HCT116 (cell line): ENCODE measurements at regions not wholly inside any gene's neighbourhood (a gene's known extent, or its start where the extent isn't known, plus 50 kb on each side); places are given as distances from the start of the nearest gene placed in this dataset.

Experiments
- ATAC-seq: fragments of 200-7000 bp; cut with Tn5 transposase; 2 replicates; pipeline ENCODE4 v1.9.1; 2020; ENCODE audit warnings: mild to moderate bottlenecking, moderate library complexity
- BruUV-seq: library from RNA; stranded (reverse); fragments of 400-500 nt; replicated peaks from 2 replicates; lab custom pipeline; 2021; lab: Mats Ljungman, UMichigan
- CTCF ChIA-PET: fragments of 300-600 bp; sonication (Branson Sonifier 250); formaldehyde crosslinking; loops from one replicate; lab custom pipeline; 2021; ENCODE audit warnings: antibody characterized with exemption; lab: Charles Lee
- POLR2A ChIA-PET: fragments of 300-600, 350-600 bp; sonication (Branson Sonifier 250); formaldehyde crosslinking; loops from one replicate; lab custom pipeline; 2021; ENCODE audit warnings: antibody characterized with exemption; lab: Charles Lee
- RAD21 ChIA-PET, 2 experiments: fragments of 300-600 bp; sonication (Branson Sonifier 250); formaldehyde crosslinking; loops; one replicate each; lab custom pipeline; 2023; ENCODE audit warnings: low total read pairs in 2 of 2; ENCODE audit not compliant: uncharacterized antibody in 2 of 2, unreplicated experiment in 2 of 2, low non-redundant PET in 1 of 2; lab: Charles Lee
- DNase-seq: peaks from one replicate; pipeline ENCODE4 v3.0.0-alpha.2; 2010; ENCODE audit warnings: low read depth, low spot score
- H2AFZ ChIP-seq: fragments of 200-600 bp; shearing (Covaris generic), sonication (generic); 2 replicates; pipeline ENCODE4 v1.6.1; 2017; ENCODE audit warnings: low read depth, mixed run types, mixed read lengths, antibody characterized with exemption, low read length; ENCODE audit not compliant: poor library complexity, severe bottlenecking
- H3K27ac ChIP-seq: 2 replicates; pipeline ENCODE4 v1.5.1; 2012; ENCODE audit warnings: low read depth, low read length
- H3K27me3 ChIP-seq: fragments of 200-600 bp; sonication (generic); 2 replicates; pipeline ENCODE4 v1.6.1; 2016; ENCODE audit warnings: mixed run types, low read length, mixed read lengths; ENCODE audit not compliant: insufficient read depth
- H3K36me3 ChIP-seq, 2 experiments: fragments of 200-500 bp in 1 of 2; fragments of 200-600 bp in 1 of 2; sonication (Bioruptor generic) in 1 of 2; sonication (generic) in 1 of 2; 2 replicates each; pipeline versions ENCODE4 v1.5.1 to v1.6.1; 2014 to 2016; ENCODE audit warnings: low read length in 2 of 2, inconsistent platforms in 1 of 2, mixed read lengths in 1 of 2, mixed run types in 1 of 2; ENCODE audit not compliant: insufficient read depth in 2 of 2, control insufficient read depth in 1 of 2
- H3K4me1 ChIP-seq, 2 experiments: fragments of 200-600 bp in 1 of 2; sonication (generic) in 1 of 2; 2 replicates each; pipeline versions ENCODE4 v1.5.1 to v1.6.1; 2012 to 2017; ENCODE audit warnings: low read length in 2 of 2, inconsistent platforms in 1 of 2, mild to moderate bottlenecking in 1 of 2, mixed read lengths in 1 of 2, mixed run types in 1 of 2, moderate library complexity in 1 of 2; ENCODE audit not compliant: insufficient read depth in 2 of 2, control insufficient read depth in 1 of 2
- H3K4me2 ChIP-seq: fragments of 200-600 bp; sonication (generic); 2 replicates; pipeline ENCODE4 v1.6.1; 2017; ENCODE audit warnings: mixed run types, low read length, mixed read lengths
- H3K4me3 ChIP-seq, 2 experiments: fragments of 200-600 bp in 1 of 2; sonication (generic) in 1 of 2; replicated peaks in 1 of 2; 2 replicates each; pipeline ENCODE4 v1.5.1; 2011 to 2016; ENCODE audit warnings: low read length in 2 of 2, control low read depth in 1 of 2, low read depth in 1 of 2, mild to moderate bottlenecking in 1 of 2, mixed read lengths in 1 of 2, mixed run types in 1 of 2
- H3K79me2 ChIP-seq: fragments of 200-600 bp; sonication (generic); 2 replicates; pipeline ENCODE4 v1.6.1; 2017; ENCODE audit warnings: mild to moderate bottlenecking, mixed run types, low read length, moderate library complexity, mixed read lengths; ENCODE audit not compliant: insufficient read depth
- H3K9ac ChIP-seq: fragments of 200-600 bp; sonication (generic); 2 replicates; pipeline ENCODE4 v1.6.1; 2016; ENCODE audit warnings: low read length, mixed read lengths
- H3K9me2 ChIP-seq: fragments of 200-600 bp; sonication (generic), shearing (Covaris generic); 2 replicates; pipeline ENCODE4 v1.6.1; 2017; ENCODE audit warnings: mixed run types, mild to moderate bottlenecking, moderate library complexity; ENCODE audit not compliant: insufficient read depth
- H3K9me3 ChIP-seq, 2 experiments: fragments of 200-500 bp in 1 of 2; fragments of 200-600 bp in 1 of 2; sonication (Bioruptor generic) in 1 of 2; sonication (generic) in 1 of 2; 2 replicates each; pipeline ENCODE4 v1.6.1; 2014 to 2017; ENCODE audit warnings: low read length in 2 of 2, mixed read lengths in 2 of 2, inconsistent platforms in 1 of 2, low read depth in 1 of 2, mild to moderate bottlenecking in 1 of 2, mixed run types in 1 of 2, moderate library complexity in 1 of 2; ENCODE audit not compliant: control insufficient read depth in 1 of 2, insufficient read depth in 1 of 2
- H4K20me1 ChIP-seq: fragments of 200-600 bp; sonication (generic), shearing (Covaris generic); 2 replicates; pipeline ENCODE4 v1.6.1; 2017; ENCODE audit warnings: mixed run types, mild to moderate bottlenecking, moderate library complexity; ENCODE audit not compliant: insufficient read depth
- ATF3 ChIP-seq: IDR thresholded peaks from 2 replicates; pipeline ENCODE4 v1.6.1; 2012
- CBX3 ChIP-seq: IDR thresholded peaks from 2 replicates; pipeline ENCODE4 v1.6.1; 2012; ENCODE audit warnings: low read depth
- CTCF ChIP-seq, 3 experiments: fragments of 200-600 bp in 1 of 3; sonication (generic) in 1 of 3; IDR thresholded peaks in 2 of 3; conservative IDR thresholded peaks in 1 of 3; 2 replicates each; pipeline ENCODE4 v1.5.1; 2012 to 2017; ENCODE audit warnings: low read depth in 2 of 3, low read length in 2 of 3, antibody characterized with exemption in 1 of 3, borderline replicate concordance in 1 of 3, control low read depth in 1 of 3, mild to moderate bottlenecking in 1 of 3, mixed read lengths in 1 of 3, mixed run types in 1 of 3, moderate library complexity in 1 of 3; ENCODE audit not compliant: insufficient read depth in 1 of 3
- EGR1 ChIP-seq: IDR thresholded peaks from 2 replicates; pipeline ENCODE4 v1.6.1; 2012; ENCODE audit warnings: low read depth
- ELF1 ChIP-seq: IDR thresholded peaks from 2 replicates; pipeline ENCODE4 v1.6.1; 2012; ENCODE audit warnings: low read depth, borderline replicate concordance
- EZH2 ChIP-seq: fragments of 200-600 bp; sonication (generic); IDR thresholded peaks from 2 replicates; pipeline ENCODE4 v1.6.1; 2017; ENCODE audit warnings: antibody characterized with exemption, mixed run types
- EZH2phosphoT487 ChIP-seq: fragments of 200-600 bp; IDR thresholded peaks from 2 replicates; pipeline ENCODE4 v1.6.1; 2018; ENCODE audit warnings: antibody characterized with exemption, borderline replicate concordance
- FOSL1 ChIP-seq: IDR thresholded peaks from 2 replicates; pipeline ENCODE4 v1.6.1; 2012; ENCODE audit warnings: low read depth
- JUND ChIP-seq: IDR thresholded peaks from 2 replicates; pipeline ENCODE4 v1.6.1; 2012
- MAX ChIP-seq: IDR thresholded peaks from 2 replicates; pipeline ENCODE4 v1.6.1; 2012
- POLR2A ChIP-seq: IDR thresholded peaks from 2 replicates; pipeline ENCODE4 v1.7.0; 2011; ENCODE audit warnings: borderline replicate concordance; ENCODE audit not compliant: insufficient read depth, insufficient read length; ENCODE audit errors: extremely low read depth
- POLR2AphosphoS5 ChIP-seq: IDR thresholded peaks from 2 replicates; pipeline ENCODE4 v1.6.1; 2011; ENCODE audit warnings: mild to moderate bottlenecking, low read depth, low read length, moderate library complexity
- RAD21 ChIP-seq: IDR thresholded peaks from 2 replicates; pipeline ENCODE4 v1.6.1; 2012; ENCODE audit warnings: low read depth, mild to moderate bottlenecking
- REST ChIP-seq: IDR thresholded peaks from 2 replicates; pipeline ENCODE4 v1.6.1; 2012; ENCODE audit warnings: low read depth
- SIN3A ChIP-seq: IDR thresholded peaks from 2 replicates; pipeline ENCODE4 v1.6.1; 2012; ENCODE audit warnings: low read depth
- SP1 ChIP-seq: IDR thresholded peaks from 2 replicates; pipeline ENCODE4 v1.6.1; 2012; ENCODE audit warnings: low read depth
- YY1 ChIP-seq: IDR thresholded peaks from 2 replicates; pipeline ENCODE4 v1.6.1; 2011; ENCODE audit warnings: low read length, low read depth, moderate library complexity, mild to moderate bottlenecking; ENCODE audit not compliant: insufficient replicate concordance; ENCODE audit errors: extremely low read depth
- ZFX ChIP-seq: fragments of 450-650 bp; IDR thresholded peaks from 2 replicates; pipeline ENCODE4 v1.6.1; 2017
- ZNF274 ChIP-seq: fragments of 200-500 bp; sonication (Bioruptor generic); IDR thresholded peaks from 2 replicates; pipeline ENCODE4 v1.6.1; 2014; ENCODE audit warnings: mild to moderate bottlenecking, low read depth, low read length, inconsistent platforms
- intact Hi-C: fragments of 100-400 bp; cut with micrococcal nuclease; formaldehyde crosslinking; loops from 2 replicates; pipeline ENCODE4 v1.10.0; 2022

DNA sequence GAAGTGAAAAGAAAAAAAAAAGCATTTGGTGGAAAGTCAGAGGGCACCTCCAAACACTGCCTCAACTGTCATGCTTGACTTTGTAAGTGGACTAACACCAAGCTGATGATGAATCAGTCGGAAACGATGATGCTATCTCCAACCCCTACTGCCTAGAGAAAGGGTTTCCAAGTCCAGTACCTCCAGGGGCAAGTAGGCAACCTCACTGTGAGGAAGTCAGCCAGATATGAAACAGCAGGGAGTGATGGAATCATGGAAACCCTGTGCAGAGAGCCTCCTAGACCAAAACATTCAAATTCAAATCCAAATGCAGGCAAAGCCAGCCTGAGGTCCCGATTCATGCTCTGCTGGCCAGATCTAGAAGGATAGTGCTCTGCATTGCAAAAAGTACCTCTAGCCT is 100.9 kb upstream of the SERP2 start (continued):
- TF ChIP-seq CTCF (IDR thresholded peaks at IDR 0.05 in 2 of 3, conservative IDR thresholded peaks at IDR 0.05 in 1 of 3; ENCODE audit: borderline replicate concordance in 1 of 3, insufficient read depth in 1 of 3, low read depth in 2 of 3, low read length in 2 of 3) (no peak), FOSL1 (no peak), ELF1 (no peak)

- Histone ChIP-seq H3K79me2 (no peaks in the 10 kb centered on the region), H3K36me3 (no peaks in the 10 kb centered on the region), H4K20me1 (no peaks in the 10 kb centered on the region), H2AFZ (no peak overlapping the region), H3K27ac (no peak overlapping the region), H3K9me2 (no peaks in the 10 kb centered on the region), H3K9me3 (no peaks in the 10 kb centered on the region), H3K27me3 (no peaks in the 10 kb centered on the region), H3K4me2 (no peak overlapping the region), H3K4me3 (no peak overlapping the region), H3K9ac (no peak overlapping the region), H3K4me1 (peaks cover 0 to 26% of the 10 kb centered on the region in 2 experiments; a peak in 1 of 4 replicates)
- ATAC-seq (no peak), DNase-seq (no peak)
- no TSS peak for BruUV-seq
- POLR2A ChIA-PET: no interaction called here
- intact Hi-C loops: no loop called here
- TF ChIP-seq MAX: no peak
- no peak for TF ChIP-seq ATF3
- TF ChIP-seq POLR2A: no peak
- no peak for TF ChIP-seq EGR1
- TF ChIP-seq JUND: no peak
- no peak for TF ChIP-seq SP1
- no peak for TF ChIP-seq EZH2phosphoT487
- TF ChIP-seq ZNF274: no peak
- TF ChIP-seq CTCF (IDR thresholded peaks at IDR 0.05 in 2 of 3, conservative IDR thresholded peaks at IDR 0.05 in 1 of 3; ENCODE audit: borderline replicate concordance in 1 of 3, insufficient read depth in 1 of 3, low read depth in 2 of 3, low read length in 2 of 3): no peak
- TF ChIP-seq SIN3A: no peak
- TF ChIP-seq POLR2AphosphoS5: no peak
- TF ChIP-seq REST: no peak
- TF ChIP-seq FOSL1: no peak
- TF ChIP-seq RAD21: no peak
- no peak for TF ChIP-seq CBX3
- no peak for TF ChIP-seq ZFX
- TF ChIP-seq EZH2: no peak
- TF ChIP-seq YY1: no peak
- CTCF ChIA-PET: no interaction called here
- RAD21 ChIA-PET: no interaction called here
These were observed 100.4 kb upstream of the SERP2 start for GRCh38 chr13:44273216-44273615.
